GM19463 (cell line): ENCODE measurements at regions not wholly inside any gene's neighbourhood (a gene's known extent, or its start where the extent isn't known, plus 50 kb on each side); places are given as distances from the start of the nearest gene placed in this dataset.

Experiments
- ATAC-seq: cut with Tn5 transposase; IDR thresholded peaks from one replicate; pipeline ENCODE4 v1.9.1; 2021; ENCODE audit warnings: mild to moderate bottlenecking, moderate library complexity; ENCODE audit not compliant: unreplicated experiment

DNA sequence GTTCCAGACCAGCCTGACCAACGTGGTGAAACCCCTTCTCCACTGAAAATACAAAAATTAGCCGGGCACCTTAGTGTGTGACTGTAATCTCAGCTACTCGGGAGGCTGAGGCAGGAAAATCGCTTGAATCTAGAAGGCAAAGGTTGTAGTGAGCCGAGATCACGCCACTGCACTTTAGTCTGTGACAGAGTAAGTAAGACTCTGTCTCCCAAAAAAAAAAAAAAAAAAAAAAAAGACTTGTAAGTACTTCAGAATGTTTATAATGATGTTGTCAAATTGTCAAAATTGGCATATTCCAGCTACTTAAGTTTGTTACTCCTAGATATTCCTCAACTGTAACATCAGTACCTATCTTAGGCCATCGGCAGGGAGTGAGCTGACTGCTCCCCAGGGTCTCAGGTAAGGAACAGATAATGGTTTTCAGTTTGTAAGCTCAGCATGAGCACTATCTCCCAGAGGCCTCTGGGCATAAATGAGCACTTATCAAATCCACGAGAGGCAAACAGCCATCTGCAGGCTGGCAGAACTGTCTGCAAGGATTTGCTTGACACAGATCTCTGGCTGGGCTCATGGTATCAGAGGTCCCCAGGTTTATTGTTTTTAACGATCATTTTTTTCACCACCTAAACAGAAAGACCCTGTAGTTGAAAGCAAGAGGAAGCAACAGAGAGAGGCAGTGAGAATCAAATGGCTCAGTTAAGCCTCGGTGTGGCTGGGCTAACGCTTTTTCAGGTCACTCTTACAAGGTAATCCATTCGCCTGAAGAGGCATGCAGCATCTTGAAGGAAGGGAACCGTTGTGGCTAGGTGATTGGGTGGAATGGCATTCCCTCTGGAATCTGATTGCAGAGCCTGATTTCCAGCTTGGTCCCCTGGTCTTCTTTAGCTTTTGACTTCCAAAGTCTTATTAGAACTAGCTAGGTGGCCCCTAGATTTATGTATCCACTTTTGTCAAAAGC lies 115.9 kb downstream of the LY86 start:
- ATAC-seq: no peak

DNA sequence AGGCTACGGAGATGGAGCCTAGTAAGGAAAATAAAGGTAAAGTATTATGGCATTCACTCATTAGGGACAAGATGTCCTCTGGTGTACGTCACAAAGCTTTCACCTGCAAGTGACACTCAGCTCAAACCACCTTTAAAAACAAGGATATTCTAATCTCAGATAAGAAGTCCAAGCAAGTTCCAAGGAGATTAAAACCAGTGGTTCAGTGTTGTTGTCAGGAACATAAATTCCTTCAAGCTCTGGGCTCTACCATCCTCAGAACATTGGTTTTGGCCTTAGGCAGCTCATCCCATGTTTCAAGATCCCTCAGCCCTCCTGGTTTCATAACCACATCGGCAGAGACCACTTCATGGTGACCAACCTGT lies 116.5 kb downstream of the LY86 start:
- no peak for ATAC-seq

DNA sequence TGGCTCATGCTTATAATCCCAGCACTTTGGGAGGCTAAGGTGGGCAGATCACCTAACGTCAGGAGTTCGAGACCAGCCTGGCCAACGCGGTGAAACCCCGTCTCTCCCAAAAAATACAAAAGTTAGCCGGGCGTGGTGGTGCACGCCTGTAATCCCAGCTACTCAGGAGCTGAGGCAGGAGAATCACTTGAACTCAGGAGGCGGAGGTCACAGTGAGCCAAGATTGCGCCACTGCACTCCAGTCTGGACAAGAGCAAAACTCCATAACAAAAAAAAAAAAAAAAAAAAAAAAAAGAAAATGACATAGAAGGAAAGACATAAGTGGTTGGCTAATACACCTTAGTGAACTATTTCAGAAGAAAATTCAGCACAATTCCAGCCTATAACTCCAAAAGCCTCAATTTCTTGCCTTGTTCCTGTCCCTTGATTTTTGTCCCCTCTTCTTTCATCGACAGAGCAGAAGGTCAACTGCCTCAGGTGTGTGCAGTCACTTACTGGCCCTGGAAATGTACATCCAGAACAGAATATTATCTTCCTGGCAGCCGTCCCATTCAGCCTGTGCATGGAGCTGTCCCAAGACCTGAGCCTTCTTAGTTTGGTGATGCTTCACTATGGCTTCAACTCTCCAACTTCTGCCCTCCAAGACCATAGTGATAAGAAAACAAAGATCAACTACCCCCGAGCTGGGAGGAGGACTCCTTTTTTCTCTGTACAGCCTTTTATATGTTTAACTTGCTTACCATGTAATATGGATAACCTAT lies 117.6 kb downstream of the LY86 start:
- no peak for ATAC-seq

DNA sequence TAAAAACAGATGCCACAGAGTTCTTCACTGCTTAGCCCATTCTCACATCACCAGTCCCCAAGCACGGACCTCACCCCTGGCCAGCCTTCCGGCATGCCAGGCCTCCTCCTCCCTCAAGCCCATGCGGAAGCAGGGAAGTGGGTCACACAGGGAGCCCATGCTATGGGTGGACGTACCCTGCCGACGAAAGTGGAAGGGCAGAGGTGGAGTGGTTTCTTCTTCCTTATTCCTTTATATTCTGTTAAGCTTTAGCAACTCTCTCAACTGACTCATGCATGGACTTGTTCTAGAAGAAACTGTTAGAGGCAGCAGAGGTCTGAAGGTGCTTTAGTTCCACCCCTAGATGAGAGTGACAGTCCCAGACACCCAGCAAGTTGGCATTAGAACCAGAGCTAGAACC lies 118.6 kb downstream of the LY86 start:
- no peak for ATAC-seq

DNA sequence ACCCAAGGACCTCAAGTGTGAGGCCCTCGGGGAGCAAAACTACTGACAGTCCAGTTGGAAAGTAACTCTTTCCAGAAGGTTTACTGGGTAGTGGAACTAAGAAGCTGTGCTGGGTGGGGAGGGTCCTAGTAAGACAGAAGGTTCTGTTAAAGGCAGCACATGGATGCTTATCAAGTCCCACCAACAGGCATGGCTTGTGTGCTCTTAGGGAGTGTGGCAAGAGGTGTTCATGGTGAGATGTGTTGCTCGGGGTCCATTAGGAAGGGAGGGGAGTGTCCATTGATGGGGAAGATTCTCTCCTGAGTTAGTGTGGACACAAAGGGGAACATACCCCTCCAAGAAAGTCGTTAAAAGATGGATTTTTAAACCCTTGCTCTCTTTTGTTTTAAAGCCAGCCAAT lies 120.6 kb downstream of the LY86 start:
- no peak for ATAC-seq

DNA sequence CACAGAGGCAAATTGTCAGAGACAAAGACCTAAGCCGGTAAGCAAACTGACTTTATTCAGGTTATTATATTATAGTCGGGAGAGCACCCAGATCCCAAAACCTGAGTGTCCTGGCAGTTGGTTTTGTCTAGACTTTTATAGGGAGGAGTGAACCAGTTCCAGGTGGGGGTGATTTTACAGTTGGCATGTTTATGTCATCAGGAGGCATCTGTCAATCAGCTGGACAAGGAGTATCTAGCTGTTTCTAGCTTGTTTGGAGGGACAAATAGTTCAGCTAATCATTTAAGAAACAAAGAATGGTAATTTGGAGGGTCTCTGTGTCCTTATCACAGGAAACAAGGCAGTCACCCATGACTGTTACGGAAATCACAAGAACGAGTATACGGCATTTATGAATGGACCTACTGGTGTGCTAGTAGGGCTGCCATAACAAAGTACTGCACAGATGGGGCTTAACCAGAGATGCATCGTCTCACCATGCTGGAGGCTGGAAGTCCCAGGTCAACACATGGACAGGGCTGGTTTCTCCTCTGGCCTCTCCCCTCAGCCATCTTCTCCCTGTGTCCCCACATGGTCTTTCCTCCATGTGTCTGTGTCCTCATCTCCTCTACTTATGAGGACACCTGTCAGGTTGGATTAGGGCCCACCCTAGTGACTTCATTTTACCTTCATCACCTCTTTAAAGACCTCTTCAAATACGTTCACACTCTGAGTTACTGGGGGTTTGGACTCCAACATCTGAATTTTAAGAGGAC lies 122.7 kb downstream of the LY86 start:
- no peak for ATAC-seq

DNA sequence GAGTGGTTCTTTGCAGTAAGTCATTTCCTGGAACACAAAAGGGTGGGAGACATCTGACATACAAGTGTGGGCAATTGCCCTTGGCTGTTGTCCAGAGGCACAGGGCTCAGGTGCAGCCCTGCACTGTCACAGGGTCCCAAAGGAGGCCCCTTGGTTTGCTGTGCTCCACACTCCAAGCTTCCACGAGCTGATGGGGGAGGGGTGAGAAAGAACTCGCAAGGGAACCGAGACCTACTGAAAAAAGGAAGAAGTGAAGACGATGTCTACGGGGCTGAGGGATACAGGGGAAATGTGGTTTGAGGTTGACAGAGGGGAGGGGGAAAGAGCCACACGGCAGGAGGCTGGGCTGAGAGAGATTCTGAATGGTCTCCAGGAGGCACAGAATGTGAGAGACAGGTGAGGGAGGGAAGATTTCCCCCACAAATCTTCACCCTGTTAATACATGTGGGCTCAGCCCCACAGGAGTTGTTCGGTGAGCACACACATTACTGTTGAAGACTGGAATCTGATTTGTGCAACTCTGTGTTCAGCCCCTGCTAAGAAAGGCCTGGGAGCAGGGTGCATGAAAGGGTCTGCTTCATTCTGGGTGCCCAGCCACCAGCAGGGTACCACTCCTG lies 123.4 kb downstream of the LY86 start:
- peak; percentile 56 for ATAC-seq

DNA sequence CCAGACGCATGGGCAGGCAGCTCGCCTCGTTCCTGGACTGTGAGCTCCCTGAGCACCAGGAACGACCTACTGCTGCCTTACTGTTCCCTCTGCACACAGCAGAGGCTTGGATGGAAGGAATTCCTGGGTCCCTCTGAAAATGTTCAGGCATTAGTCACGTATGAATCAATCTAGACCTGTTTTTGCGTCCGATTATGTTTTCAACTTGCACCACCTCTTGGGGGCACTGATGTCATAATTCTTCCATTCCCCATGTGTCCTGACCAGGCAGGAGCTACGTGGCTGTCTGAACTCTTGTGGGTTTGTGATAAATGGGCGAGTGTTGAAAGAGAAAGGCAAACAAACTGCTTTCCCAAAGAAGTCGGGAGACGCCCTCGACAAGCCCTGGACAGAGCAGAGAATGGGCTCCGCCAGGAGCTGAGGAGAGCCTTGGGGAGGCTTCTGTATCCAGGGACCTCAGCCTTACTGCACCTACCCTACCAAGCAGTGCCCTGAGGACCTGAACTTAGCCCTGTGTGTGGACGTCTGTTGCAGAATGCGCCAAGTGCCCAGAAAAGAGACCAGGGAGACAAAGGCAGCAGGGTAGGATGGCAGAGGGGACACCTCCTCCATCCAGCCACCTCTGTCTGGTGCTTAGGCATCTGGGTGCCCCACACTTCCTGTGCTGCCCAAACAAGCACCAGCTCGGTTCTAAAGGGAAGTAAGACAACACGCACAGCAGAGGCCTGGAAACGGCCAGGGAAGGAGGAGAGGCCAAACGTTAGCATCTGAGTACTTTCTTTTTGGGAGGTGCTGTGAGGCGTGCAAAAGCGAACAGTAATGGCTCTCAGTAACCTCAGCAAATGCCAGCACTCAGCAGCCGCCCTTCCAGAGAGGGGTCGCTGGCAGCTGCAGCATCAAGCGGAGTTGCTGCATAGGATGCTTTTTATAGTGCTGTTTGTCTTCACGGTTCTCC lies 124.2 kb downstream of the LY86 start:
- peak; percentile 46 for ATAC-seq

DNA sequence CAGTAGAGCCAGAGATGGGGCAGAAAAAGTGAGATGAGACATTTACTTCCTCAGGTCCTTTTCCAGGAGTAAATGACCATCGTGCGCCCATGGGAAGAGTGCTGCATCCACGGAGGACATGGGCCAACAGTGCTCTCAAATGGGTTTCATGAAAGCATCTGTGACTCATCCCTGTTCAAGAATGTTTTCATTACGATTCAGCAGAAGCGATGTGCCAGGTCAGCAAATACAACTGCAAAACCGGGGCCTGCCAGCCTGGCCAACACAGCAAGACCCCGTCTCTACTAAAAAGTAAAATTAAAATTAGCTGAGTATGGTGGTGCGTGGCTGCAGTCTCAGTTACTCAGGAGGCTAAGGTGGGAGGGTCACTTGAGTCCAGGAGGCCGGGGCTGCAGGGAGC lies 125.1 kb downstream of the LY86 start:
- ATAC-seq: no peak

DNA sequence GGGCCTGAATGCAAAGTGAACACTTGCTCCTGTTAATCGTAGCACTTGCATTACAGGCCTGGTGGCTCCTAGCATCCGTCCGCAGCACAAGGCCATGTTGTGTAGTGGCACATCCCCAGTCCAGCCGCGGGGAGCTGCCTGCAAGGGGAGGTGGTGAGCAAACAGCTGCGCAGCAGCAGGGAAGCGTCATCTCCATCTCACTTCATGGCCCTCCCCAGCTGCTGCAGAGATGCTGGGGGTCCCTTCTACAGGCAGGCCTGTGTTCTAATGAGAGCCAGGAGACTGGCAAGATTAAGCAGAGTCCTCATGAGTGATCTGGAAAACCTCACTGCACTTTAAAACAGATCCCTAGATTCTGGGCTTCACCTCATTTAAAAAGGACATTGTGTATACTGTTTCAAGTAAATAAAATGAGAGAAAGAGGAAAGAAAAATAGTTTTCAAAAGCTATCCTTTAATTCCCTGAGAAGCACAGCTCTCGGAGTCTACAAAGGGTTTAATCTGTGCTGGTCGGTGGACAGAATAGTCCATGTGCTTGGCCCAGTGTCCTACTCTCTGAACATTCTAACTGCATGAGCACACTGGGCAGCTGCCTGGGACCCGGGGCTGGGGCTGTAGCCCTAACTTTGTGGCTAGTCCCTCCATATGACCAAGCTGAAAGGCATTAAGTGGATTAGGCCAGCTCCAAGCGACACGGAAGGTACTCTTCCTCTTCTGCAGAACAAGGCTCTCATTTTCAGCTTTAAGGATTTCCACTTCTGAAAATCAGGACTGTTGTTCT lies 125.8 kb downstream of the LY86 start:
- no peak for ATAC-seq

DNA sequence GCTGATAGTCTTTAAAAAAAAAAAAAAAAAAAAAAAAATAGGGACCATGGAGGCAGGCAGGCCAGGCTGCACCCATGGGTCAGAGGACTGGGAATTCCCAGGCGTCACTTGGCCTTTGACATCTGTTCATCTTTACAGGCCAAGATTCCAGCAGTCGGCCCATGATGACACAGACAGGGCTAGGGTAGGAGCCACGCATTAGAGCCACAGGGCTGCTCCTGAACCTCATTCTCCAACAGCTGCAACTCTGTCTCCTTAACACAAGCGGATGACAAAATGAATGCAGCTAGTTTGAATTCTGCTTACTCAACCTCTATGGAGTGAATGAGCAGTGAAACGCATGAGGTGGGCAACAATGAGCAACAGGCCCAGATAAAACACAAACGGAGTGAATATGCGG lies 126.4 kb downstream of the LY86 start:
- no peak for ATAC-seq

DNA sequence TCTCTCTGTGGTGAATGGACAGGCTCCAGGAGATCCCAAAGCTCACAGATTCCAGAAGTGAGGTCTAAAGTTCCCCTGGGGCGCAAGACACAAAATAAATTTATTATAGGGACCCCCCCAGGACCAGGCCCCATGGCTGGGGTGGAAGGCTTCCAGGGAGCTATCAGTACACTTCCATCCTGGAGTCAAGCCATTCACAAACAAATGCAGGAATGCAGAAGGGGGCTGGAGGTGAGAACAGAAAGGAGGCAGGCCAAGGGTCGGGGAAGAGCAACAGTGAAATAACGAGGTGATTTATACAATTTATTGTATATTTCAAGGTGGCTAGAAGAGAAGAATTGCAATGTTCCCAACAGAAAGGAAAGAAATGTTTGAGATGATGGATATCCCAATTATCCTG lies 126.9 kb downstream of the LY86 start:
- no peak for ATAC-seq

DNA sequence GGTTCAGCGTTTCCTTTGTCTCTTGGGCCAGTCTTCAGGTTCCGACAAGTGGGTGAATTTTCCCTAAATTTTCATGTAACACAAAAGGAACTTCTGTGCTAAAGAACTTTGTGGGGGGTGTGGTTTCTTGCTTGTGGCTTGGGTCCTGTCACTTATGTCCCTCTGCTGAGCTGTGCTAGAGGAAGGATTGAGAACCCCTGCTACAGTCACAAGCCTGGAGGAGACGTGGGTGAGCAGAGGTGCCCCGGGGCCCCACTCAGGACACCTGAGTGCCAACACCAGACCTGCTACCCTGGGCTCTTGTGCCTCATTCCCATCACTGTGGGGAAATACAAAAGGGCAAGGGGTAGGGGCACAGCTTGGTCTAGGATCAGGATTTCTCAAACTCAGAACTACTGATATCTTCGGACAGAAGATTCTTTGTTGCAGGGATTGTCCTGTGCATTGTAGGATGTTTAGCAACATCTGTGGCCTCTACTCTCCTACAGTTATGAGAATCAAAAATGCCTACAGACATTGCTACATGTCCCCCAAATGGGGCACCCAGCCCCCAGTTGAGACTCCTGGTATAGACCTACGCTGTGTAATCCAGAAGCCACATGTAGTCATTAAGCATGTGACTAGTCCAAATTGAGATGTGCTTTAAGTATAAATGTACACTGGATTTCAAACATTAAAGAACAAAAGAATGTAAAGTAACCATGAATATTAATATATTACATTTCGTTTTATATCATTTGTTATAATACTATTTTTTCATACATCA lies 128.7 kb downstream of the LY86 start:
- ATAC-seq: no peak

DNA sequence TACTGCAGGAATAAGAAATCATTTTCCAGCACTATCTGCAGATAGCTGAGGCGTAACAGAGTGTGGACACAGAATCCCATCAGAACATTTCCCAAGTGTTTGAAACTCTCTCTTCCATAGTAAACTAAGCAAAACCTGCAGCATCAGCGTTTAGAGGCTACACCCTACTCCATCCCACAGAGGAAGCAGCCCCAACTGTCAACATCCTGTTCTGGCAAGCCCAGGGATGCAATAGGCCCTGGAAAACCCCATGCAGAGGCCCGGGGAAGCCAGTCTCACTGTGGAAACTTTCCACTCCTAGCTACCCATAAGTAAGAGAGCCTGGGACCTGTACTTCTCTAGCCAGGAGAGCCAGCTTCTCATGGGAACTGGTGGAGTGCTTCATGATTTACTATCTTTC lies 129.4 kb downstream of the LY86 start:
- ATAC-seq: no peak

DNA sequence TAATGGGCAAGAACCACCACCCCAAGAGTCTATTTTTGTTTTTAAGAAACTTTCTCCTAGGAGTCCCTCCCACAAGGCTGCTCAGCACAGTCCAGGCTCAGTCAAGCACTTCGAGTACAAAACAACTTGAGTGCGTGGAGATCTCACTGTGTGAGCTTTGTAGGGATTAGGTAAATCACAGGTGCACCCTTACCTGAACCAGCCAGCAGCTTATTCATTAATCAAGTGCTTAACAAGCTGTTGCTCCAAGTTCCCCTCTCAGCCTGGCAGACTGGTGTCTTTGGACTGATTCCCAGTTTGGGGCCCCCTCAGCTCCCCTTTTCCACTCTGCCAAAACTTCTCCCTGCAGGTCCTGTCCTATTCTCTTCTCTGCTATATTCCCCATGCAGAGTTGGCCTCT lies 133.1 kb downstream of the LY86 start:
- no peak for ATAC-seq

DNA sequence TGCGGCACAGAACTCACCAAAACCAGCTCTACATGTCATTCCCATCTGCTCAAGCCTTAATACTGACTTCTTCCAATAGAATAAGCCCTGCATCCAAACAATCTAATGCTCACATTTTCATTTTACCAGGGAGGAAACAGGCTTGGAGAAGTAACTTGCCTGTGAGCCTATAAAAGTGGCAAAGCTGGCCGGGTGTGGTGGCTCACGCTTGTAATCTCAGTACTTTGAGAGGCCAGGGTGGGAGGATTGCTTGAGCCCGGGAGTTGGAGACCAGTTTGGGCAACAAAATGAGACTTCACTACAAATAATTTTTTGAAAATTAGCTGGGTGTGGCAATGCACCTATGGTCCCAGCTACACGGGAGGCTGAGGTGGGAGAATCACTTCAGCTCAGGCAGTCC lies 133.7 kb downstream of the LY86 start:
- no peak for ATAC-seq

DNA sequence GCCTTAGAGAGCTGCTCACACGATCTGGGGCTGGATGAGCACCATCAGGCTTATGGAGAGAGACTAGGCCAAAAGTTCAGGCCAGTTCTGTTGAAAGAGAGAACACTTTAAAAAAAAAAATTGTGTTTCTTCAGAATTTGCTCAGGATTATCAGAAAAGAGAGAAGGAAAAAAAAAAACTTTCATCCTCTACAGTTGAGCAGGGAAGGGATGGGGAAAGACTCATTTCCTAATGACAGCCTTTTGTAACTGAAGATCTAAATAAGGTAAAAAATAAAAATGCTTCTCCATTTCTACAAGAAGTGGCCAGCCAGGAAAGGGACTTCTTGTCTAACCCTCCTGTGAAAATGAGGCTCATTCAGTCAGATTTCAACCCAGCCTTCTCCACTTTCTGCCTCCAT lies 134.8 kb downstream of the LY86 start:
- ATAC-seq: no peak

DNA sequence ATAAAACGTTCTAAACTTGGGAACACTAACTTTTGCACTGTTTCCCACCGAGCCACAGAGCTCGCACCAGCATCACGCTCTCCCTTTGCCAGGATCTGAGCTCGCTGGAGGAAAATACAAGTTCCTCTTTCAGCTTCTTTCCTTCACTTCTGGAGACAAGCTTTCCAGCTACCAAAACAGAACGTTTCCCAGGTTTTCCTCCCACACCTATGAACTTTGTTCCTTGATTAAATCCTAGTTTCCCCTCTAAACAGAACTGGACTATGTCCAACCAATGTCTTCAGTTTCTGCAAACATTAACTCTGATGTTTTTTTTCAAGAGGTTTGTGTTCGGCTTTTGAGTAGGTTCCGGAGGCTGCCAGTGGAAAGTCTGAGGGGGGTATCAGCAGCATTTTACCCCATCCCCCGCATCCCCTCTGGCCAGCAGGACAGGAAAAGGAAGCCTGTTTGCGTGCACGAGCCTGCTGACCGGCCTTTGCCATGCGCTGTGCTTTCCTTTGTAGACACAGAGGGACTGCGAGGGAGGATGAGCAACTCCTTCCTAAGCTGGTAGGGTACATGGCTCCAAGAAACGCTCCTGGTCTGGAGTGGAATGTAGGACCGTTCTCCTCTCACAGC lies 135.5 kb downstream of the LY86 start:
- ATAC-seq: no peak
